K562 (cell line): ENCODE measurements at regions not wholly inside any gene's neighbourhood (a gene's known extent, or its start where the extent isn't known, plus 50 kb on each side); places are given as distances from the start of the nearest gene placed in this dataset.

Source experiments
- THRA ChIP-seq: fragments of 450-650 bp; IDR thresholded peaks from 2 replicates; pipeline ENCODE4 v1.6.1; 2017; ENCODE audit warnings: mild to moderate bottlenecking, moderate library complexity
- ZNF282 ChIP-seq: sonication (generic); formaldehyde crosslinking; IDR thresholded peaks from 2 replicates; pipeline ENCODE4 v1.8.1; 2023; ENCODE audit warnings: missing genetic modification reagents
- ZNF407 ChIP-seq: fragments of 450-650 bp; IDR thresholded peaks from 2 replicates; pipeline ENCODE4 v1.6.1; 2016; ENCODE audit warnings: low read depth

GRCh38 chr12:71004578-71004977 lies 84.0 kb upstream of the PTPRR start (continued):
- TF ChIP-seq ZNF407: no peak
- no peak for TF ChIP-seq ZNF282 (CRISPR knock-in tag)
- no peak for TF ChIP-seq THRA
